ENCODE measurements at regions not wholly inside any gene's neighbourhood (a gene's known extent, or its start where the extent isn't known, plus 50 kb on each side); places are given as distances from the start of the nearest gene placed in this dataset.

DNA sequence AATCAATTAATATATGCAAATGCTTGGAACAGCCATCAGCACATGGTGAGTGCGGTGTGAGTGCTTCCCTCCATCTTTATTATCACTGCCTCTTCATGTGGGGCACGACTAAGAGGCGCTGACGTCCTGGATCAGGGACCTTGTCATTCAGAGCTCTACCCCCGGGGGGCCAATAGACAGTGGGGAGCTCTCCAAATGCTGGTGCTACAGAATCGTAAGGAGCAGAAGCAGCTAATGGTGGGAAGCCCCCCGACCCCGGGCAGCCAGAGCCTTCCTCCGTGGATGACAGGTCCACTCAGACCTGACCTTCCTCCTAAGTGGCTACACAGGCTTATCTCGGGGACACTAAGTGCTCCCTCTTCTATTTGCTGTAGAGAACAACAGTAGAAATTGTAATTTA is 257.5 kb upstream of the PMEPA1 start:
- intact Hi-C loops (cut with micrococcal nuclease): no loop called here
- no peak overlapping the region for H3K27ac ChIP-seq (replicated peaks)
- H3K4me1 ChIP-seq: peaks cover 9% of the 10 kb centered on the region
- H3K27me3 ChIP-seq (ENCODE audit: low read depth): peaks cover 71% of the 10 kb centered on the region
- no peak overlapping the region for H3K4me3 ChIP-seq
- H3K9me3 ChIP-seq (replicated peaks): peaks cover 5% of the 10 kb centered on the region
- no peak for TF ChIP-seq CTCF (IDR thresholded peaks at IDR 0.05; ENCODE audit: borderline replicate concordance)
- no peaks in the 10 kb centered on the region for H3K36me3 ChIP-seq
- DNase-seq: no peak

DNA sequence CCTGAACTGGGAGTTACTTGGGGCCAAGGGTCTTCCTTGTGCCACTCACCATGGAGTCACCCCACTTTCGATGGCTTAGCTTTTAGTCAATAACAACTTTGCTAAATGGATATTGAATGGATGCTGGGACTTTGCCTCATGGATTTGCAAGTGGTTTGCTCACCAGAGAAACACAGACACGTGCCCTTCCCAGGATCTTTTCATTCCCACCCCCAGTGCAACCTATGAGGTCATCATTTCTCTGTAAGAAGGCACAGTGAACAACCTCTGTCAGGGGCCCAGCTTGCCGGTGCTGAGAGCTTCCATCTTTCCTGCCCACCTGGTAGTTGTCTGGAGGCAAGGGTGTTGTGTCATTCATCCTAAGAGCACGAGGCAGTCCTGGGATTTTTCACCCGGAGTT is 256.8 kb upstream of the PMEPA1 start:
- H3K4me1 ChIP-seq: peaks cover 9% of the 10 kb centered on the region
- no peak overlapping the region for H3K4me3 ChIP-seq
- no peak overlapping the region for H3K27ac ChIP-seq (replicated peaks)
- intact Hi-C loops (cut with micrococcal nuclease): no loop called here
- no peak for TF ChIP-seq CTCF (IDR thresholded peaks at IDR 0.05; ENCODE audit: borderline replicate concordance)
- peaks cover 65% of the 10 kb centered on the region for H3K27me3 ChIP-seq (ENCODE audit: low read depth)
- no peak for DNase-seq
- H3K9me3 ChIP-seq (replicated peaks): no peaks in the 10 kb centered on the region
- no peaks in the 10 kb centered on the region for H3K36me3 ChIP-seq

DNA sequence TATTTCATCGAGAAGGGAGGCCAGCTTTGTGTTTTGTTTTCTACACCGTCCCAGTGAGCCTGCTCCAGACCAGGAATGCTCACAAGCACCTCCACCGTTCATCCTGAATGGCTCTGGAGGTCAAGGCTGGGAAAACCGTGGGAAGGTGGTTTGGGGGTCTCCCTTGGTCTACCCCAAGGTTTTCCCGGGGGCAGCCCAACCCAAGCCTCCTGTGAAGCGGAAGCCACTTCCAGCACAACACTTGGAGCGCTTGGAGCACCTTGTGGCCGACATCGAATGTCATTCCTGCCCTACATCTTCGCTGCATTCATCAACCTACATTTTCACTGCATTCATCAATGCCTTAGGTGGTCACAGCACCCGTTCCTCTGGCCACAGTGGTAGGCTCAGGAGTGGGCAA is 255.6 kb upstream of the PMEPA1 start:
- peak overlapping the region; percentile 63 for H3K27ac ChIP-seq (replicated peaks)
- TF ChIP-seq CTCF (IDR thresholded peaks at IDR 0.05; ENCODE audit: borderline replicate concordance): no peak
- H3K9me3 ChIP-seq (replicated peaks): no peaks in the 10 kb centered on the region
- peaks cover 61% of the 10 kb centered on the region for H3K27me3 ChIP-seq (ENCODE audit: low read depth)
- intact Hi-C loops (cut with micrococcal nuclease): no loop called here
- DNase-seq: no peak
- no peaks in the 10 kb centered on the region for H3K36me3 ChIP-seq
- H3K4me1 ChIP-seq: peaks cover 13% of the 10 kb centered on the region
- H3K4me3 ChIP-seq: no peak overlapping the region

DNA sequence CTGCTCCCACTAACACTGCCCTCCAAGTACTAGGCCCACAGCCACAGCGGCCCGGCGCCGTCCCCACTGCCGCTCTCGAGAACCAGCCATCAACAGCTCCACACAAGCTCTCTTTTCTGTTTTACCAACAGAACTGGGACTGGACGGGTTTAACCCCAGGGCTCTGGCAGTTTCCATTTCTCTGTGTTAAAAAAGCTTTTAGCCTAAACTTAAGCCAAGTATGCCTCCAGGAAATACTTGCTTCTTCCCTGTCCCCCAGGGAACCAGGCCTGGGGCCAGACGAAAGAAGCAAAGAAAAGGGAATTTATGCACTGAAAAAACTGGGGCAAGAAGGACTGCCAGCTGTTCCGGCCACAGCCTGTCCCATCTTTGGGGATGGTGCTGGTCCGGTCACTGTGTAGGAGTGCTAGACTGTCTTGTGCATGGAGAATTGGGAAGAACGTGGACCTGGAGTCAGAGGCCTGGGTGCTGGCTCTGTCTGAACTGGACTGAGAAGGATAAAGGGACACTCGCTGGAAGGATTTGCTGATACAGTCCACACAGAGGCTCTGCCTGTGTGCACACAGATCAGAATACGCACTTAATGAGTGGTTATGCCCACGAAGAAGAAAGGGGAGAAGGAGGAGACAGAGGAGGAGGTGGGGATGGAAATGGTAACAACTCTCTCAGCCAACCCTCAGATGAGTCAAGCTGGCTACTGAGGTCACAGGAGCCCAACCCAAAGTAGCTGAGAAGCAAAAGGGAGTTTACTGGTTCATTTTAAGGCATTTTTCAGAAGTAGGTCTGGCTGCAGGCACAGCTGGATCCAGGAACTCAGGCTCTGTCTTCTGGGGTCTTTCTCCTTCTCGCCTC is 254.4 kb upstream of the PMEPA1 start:
- Histone ChIP-seq H3K27me3 (ENCODE audit: low read depth) (peaks cover 49% of the 10 kb centered on the region), H3K4me3 (no peak overlapping the region), H3K9me3 (replicated peaks) (no peaks in the 10 kb centered on the region), H3K4me1 (peaks cover 13% of the 10 kb centered on the region), H3K27ac (replicated peaks) (peak overlapping the region; percentile 63), H3K36me3 (no peaks in the 10 kb centered on the region)
- DNase-seq: peak; percentile 38
- no peak for TF ChIP-seq CTCF (IDR thresholded peaks at IDR 0.05; ENCODE audit: borderline replicate concordance)
- intact Hi-C loops (cut with micrococcal nuclease): no loop called here

- H3K36me3 ChIP-seq: no peaks in the 10 kb centered on the region
- no peak for TF ChIP-seq CTCF (IDR thresholded peaks at IDR 0.05; ENCODE audit: borderline replicate concordance)
- no peak overlapping the region for H3K27ac ChIP-seq (replicated peaks)
- DNase-seq: no peak
- H3K27me3 ChIP-seq (ENCODE audit: low read depth): peaks cover 19% of the 10 kb centered on the region
- intact Hi-C loops (cut with micrococcal nuclease): no loop called here
- H3K9me3 ChIP-seq (replicated peaks): no peaks in the 10 kb centered on the region
- peaks cover 13% of the 10 kb centered on the region for H3K4me1 ChIP-seq
- no peak overlapping the region for H3K4me3 ChIP-seq
These were observed 251.2 kb upstream of the PMEPA1 start for GRCh38 chr20:57960803-57961575.

Data from left ventricle myocardium inferior (tissue), 1 donor.